HFFc6 (cell line): ENCODE measurements at regions not wholly inside any gene's neighbourhood (a gene's known extent, or its start where the extent isn't known, plus 50 kb on each side); places are given as distances from the start of the nearest gene placed in this dataset.

Experiments
- DNase-seq: peaks from one replicate; pipeline ENCODE4 v3.0.0-alpha.2; 2018
- H3K27ac Mint-ChIP-seq: 2 replicates; pipeline ENCODE4 v1.8.0; 2020; ENCODE audit warnings: mild to moderate bottlenecking, mixed read lengths
- H3K27me3 Mint-ChIP-seq: 2 replicates; pipeline ENCODE4 v1.8.0; 2021; ENCODE audit warnings: mild to moderate bottlenecking, moderate library complexity, mixed read lengths; ENCODE audit not compliant: insufficient read depth
- H3K36me3 Mint-ChIP-seq: 2 replicates; pipeline ENCODE4 v1.8.0; 2021; ENCODE audit warnings: low read depth, mixed read lengths
- H3K4me1 Mint-ChIP-seq: 2 replicates; pipeline ENCODE4 v1.8.0; 2020; ENCODE audit warnings: low read depth, mixed read lengths
- H3K4me3 Mint-ChIP-seq: 2 replicates; pipeline ENCODE4 v1.8.0; 2020; ENCODE audit warnings: mild to moderate bottlenecking, moderate library complexity, mixed read lengths
- H3K9me3 Mint-ChIP-seq: 2 replicates; pipeline ENCODE4 v1.8.0; 2020; ENCODE audit warnings: mild to moderate bottlenecking, mixed read lengths
- TF ChIP-seq, protein P1 (sequence below): fragments of 200-600 bp; sonication (generic); IDR thresholded peaks from 2 replicates; pipeline ENCODE4 v1.5.0; 2021; ENCODE audit warnings: antibody characterized with exemption, mild to moderate bottlenecking

DNA sequence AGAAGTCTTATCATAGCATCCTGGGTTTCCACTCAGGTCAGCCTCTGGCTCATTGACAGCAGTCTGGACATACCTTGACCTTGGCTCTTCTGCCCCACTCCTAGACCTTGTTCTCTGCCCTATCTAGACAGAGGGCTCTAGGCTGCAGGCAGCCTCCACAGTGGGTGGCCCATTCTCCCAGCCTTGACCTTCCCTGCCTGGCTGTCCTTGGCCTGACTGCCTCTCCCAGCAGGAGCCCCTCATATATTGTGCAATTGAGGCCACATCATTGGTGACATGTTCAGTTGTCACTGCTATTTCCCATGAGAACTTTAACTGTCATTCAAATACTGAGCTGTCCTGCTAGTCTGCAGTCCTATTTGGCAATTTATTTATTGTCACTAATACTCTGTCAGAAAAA lies 503.4 kb downstream of the PLXNA4 start:
- TF ChIP-seq, protein P1, sequence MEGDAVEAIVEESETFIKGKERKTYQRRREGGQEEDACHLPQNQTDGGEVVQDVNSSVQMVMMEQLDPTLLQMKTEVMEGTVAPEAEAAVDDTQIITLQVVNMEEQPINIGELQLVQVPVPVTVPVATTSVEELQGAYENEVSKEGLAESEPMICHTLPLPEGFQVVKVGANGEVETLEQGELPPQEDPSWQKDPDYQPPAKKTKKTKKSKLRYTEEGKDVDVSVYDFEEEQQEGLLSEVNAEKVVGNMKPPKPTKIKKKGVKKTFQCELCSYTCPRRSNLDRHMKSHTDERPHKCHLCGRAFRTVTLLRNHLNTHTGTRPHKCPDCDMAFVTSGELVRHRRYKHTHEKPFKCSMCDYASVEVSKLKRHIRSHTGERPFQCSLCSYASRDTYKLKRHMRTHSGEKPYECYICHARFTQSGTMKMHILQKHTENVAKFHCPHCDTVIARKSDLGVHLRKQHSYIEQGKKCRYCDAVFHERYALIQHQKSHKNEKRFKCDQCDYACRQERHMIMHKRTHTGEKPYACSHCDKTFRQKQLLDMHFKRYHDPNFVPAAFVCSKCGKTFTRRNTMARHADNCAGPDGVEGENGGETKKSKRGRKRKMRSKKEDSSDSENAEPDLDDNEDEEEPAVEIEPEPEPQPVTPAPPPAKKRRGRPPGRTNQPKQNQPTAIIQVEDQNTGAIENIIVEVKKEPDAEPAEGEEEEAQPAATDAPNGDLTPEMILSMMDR, result no peak
- no peaks in the 10 kb centered on the region for H3K36me3 Mint-ChIP-seq
- DNase-seq, result no peak
- H3K4me1 Mint-ChIP-seq, result peaks cover 11% of the 10 kb centered on the region
- no peak overlapping the region for H3K27ac Mint-ChIP-seq
- peaks cover 16% of the 10 kb centered on the region for H3K27me3 Mint-ChIP-seq
- no peak overlapping the region for H3K4me3 Mint-ChIP-seq
- no peaks in the 10 kb centered on the region for H3K9me3 Mint-ChIP-seq

DNA sequence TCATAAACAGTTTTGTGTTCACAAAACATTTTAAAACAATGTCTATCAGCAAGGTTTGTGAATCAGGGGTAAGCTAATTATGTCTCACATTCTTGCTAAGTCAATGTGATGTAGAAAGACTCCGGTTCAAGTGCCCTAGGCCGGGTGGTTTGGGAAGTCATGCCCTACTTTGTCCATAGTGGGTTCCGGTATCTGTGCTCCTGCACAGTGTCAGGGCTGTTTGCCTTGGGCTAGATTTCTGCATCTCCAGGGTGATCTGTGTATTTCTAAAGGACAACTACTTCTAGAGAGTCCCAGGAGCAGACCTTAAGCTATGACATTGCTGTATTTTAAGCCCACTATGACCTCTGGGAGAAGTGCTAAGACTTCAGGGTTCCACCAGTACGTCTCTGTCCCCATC lies 504.1 kb downstream of the PLXNA4 start:
- Mint-ChIP-seq H3K27ac (no peak overlapping the region), H3K9me3 (no peaks in the 10 kb centered on the region), H3K4me3 (no peak overlapping the region), H3K27me3 (peaks cover 16% of the 10 kb centered on the region), H3K4me1 (peaks cover 15% of the 10 kb centered on the region), H3K36me3 (no peaks in the 10 kb centered on the region)
- TF ChIP-seq, protein P1, result no peak
- DNase-seq, result no peak

DNA sequence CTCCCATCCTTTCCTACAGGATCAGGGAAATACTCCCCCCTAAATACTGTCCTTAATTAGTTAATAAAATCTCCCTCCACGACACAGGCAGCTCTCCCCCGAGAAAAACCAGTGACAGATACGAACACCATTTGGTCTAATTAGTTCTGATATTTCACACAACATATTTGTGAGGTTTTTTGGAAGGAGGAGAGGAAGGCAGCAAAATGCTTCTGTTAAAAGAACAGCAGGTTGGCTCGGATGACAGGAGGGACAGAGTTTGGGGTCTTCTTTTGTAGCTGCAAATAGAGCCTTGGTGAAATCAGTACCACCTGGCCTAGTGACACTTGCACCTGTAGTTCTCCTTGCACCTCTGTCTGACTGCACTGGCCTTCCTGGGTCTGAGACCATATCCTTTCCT lies 507.0 kb downstream of the PLXNA4 start:
- no peak for DNase-seq
- H3K27me3 Mint-ChIP-seq, result peaks cover 2% of the 10 kb centered on the region
- H3K4me3 Mint-ChIP-seq, result no peak overlapping the region
- TF ChIP-seq, protein P1, result no peak
- no peak overlapping the region for H3K27ac Mint-ChIP-seq
- H3K36me3 Mint-ChIP-seq, result no peaks in the 10 kb centered on the region
- peaks cover 43% of the 10 kb centered on the region for H3K4me1 Mint-ChIP-seq
- no peaks in the 10 kb centered on the region for H3K9me3 Mint-ChIP-seq

DNA sequence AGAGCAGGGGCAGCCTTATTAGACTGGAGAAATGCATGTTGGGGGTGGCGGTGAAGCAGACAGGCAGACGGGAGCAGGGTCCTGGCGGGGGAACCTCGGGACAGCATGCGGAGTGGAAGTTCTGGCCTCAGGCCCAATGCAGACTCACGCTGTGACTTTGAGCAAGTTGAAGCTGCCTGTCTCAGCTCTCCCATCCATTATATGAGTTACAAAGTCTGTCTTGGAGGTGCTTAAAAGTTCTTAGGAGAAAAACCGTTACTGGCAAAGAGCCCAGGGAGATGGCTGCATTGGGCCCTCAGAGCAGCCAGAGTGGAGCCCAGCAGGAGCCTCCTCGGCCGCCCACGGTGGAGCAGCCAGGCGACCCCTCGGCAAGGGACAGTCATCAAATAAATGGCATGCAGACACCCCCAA lies 509.5 kb downstream of the PLXNA4 start:
- peaks cover 54% of the 10 kb centered on the region for H3K4me1 Mint-ChIP-seq
- peak overlapping the region; percentile 72 for H3K4me3 Mint-ChIP-seq

DNA sequence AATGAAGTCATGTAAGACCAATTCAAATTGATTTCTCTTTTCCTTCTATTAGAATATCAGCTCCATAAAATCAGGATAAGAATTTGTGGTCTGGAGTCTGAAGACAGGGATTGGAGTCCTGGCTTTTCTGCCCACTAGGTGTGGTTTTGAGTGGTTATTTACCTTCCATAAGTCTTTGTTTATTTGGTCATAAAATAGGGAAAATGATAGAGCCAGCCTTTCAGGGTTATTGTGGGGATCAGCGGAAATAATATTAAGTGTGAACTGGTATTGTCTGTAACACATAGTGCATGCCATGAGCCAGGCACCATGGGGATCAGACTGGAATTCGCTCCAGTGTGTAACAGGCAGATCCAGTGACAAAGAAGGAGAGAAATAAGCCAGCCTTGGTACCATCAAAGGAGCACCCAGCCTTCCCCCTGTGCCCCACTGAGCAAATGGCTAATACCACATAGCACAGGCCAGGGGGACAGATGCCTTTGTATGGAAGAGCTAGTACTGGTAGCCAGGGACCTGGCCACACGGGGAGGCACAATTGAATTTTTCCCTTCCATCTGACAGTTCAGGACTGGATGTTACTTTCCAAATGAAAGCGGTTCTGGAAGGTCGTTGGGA lies 509.7 kb upstream of the PODXL start:
- Mint-ChIP-seq H3K4me1 (peaks cover 59% of the 10 kb centered on the region), H3K4me3 (peak overlapping the region; percentile 72), H3K36me3 (no peaks in the 10 kb centered on the region), H3K27ac (peak overlapping the region; percentile 84), H3K27me3 (no peaks in the 10 kb centered on the region; the same call in 1 of the 2 replicates), H3K9me3 (no peaks in the 10 kb centered on the region)
- no peak for DNase-seq
- TF ChIP-seq, protein P1, result no peak

More for the DNA sequence above, 509.5 kb downstream of the PLXNA4 start:
- H3K36me3 Mint-ChIP-seq, result no peaks in the 10 kb centered on the region
- H3K27ac Mint-ChIP-seq, result peak overlapping the region; percentile 84
- no peaks in the 10 kb centered on the region; the same call in 1 of the 2 replicates for H3K27me3 Mint-ChIP-seq
- TF ChIP-seq, protein P1, result no peak
- H3K9me3 Mint-ChIP-seq, result no peaks in the 10 kb centered on the region
- peak; percentile 29 for DNase-seq
